Activated CD8-positive, alpha-beta memory T cell treated with anti-CD3 and anti-CD28 coated beads, Interleukin-2, amount 50 U/mL, for 4 hours (primary cell): ENCODE measurements at regions not wholly inside any gene's neighbourhood (a gene's known extent, or its start where the extent isn't known, plus 50 kb on each side); places are given as distances from the start of the nearest gene placed in this dataset.
A peak's percentile ranks its signal among the peaks of the same experiment; 100 is the strongest.
"Not testable (repeated sequence)": the region's sequence is repeated elsewhere in the genome, so short reads cannot be mapped to it uniquely, and the experiment has no call there.

Experiments
- DNase-seq: peaks from one replicate; pipeline ENCODE4 v3.0.0-alpha.2; 2020

- not testable (repeated sequence) for DNase-seq
These were observed 392.9 kb downstream of the GOLGA6L6 start for GRCh38 chr15:20148679-20149078.

GRCh38 chr15:20148008-20148407, 393.6 kb downstream of the GOLGA6L6 start:
- DNase-seq = not testable (repeated sequence)

GRCh38 chr15:20144333-20145036, 397.1 kb downstream of the GOLGA6L6 start:
- DNase-seq = not testable (repeated sequence)

GRCh38 chr15:20142906-20143305, 398.7 kb downstream of the GOLGA6L6 start:
- DNase-seq = not testable (repeated sequence)

DNA sequence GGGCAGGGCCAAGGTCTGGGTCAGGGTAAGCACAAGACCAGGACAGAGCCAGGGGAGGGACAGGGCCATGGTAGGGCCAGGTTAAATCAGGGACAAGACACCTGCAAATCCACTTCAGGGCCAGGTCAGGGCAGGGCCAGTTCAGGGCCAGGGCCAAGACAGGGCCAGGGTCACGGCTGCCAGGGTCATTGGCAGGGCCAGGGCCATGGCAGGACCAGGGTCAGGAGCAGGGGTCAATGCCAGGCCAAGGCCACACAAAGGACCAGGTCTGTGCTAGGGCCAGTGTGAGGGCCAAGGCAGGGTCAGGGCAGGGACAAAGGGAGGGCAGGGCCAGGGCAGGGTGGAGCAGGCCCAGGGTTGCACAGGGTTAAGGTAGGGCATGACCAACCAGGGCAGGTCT, 399.2 kb downstream of the GOLGA6L6 start:
- not testable (repeated sequence) for DNase-seq

DNA sequence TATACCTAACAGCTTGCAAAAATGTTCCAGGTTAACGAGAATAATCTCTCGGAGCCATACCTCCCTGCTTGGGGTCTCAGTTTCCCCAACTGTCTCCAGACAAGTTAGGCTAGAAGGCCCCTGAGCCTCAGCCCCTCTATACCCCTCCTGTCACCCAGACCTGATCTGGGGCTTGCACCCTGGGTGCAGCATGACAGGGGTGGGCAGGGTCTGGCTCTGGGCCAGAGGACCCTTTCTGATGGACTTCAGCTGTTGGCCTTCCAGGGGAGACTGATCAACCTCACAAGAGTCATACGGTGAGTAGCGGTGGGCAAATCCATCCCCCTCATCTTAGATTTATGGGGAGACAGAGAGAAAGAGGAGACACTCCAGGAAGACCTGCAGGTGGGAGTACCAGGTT, 416.9 kb downstream of the GOLGA6L6 start:
- DNase-seq = not testable (repeated sequence)

DNA sequence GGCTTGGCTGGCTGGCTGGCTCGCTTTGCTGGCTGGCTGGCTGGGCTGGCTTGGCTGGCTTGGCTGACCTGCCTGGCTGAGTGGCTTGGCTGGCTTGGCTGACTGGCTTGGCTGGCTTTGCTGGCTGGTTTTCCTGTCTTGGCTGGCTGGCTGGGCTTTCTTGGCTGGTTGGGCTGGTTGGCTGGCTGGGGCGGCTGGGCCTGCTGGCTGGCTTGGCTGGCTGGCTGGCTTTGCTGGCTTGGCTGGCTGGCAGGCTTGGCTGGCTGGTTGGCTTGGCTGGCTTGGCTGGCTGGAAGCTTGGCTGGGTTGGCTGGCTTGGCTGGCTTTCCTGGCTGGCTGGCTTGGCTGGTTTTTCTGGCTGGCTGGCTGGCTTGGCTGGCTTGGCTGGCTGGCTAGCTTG, 435.6 kb downstream of the GOLGA6L6 start:
- DNase-seq = peak; percentile 12

- peak; percentile 18 for DNase-seq
These were observed 436.3 kb downstream of the GOLGA6L6 start for GRCh38 chr15:20105011-20105990.

- DNase-seq = peak; percentile 26
These were observed 437.0 kb downstream of the GOLGA6L6 start for GRCh38 chr15:20104551-20104950.

GRCh38 chr15:20102862-20103261, 438.7 kb downstream of the GOLGA6L6 start:
- peak; percentile 20 for DNase-seq

GRCh38 chr15:20102209-20102608, 439.4 kb downstream of the GOLGA6L6 start:
- DNase-seq = peak; percentile 22

DNA sequence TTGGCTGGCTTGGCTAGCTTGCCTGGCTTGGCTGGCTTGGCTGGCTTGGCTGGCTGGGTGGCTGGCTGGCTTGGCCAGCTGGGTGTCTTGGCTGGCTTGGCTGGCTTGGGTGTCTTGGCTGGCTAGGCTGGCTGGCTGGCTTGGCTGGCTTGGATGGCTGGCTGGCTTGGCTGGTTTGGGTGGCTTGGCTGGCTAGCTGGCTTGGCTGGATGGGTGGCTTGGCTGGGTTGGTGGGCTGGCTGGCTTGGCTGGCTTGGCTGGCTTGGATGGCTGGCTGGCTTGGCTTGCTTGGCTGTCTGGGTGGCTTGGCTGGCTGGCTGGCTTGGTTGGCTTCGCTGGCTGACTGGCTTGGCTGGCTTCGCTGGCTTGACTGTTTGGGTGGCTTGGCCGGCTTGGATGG, 440.3 kb downstream of the GOLGA6L6 start:
- DNase-seq = not testable (repeated sequence)

GRCh38 chr15:20100604-20101270, 440.9 kb downstream of the GOLGA6L6 start:
- not testable (repeated sequence) for DNase-seq

DNA sequence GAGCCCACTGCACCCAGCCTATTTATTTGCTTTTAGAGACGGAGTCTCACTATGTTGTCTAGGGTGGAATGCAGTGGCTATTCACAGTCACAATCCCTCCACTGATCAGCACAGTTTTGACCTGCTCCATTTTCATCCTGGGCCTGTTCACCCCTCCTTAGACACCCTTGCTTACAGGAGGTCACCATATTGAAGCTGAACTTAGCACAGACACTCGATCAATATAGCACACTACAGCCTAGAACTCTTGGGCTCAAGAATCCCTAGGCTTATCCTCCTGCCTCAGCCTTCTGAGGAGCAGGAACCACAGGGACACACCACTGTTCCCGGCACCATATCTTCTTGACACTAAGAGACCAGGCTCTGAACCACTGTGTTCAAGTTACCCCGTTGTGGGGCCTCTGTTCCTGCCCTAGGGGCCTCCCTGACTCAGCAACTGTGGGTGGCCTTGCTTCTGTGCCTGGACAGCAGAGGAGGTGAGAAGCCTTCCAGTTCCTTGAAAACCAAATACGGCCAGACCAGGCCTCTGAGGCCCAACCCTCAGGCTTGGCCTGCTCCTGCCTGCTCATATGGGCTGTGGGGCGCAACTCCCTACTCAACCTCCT, 445.8 kb downstream of the GOLGA6L6 start:
- not testable (repeated sequence) for DNase-seq

DNA sequence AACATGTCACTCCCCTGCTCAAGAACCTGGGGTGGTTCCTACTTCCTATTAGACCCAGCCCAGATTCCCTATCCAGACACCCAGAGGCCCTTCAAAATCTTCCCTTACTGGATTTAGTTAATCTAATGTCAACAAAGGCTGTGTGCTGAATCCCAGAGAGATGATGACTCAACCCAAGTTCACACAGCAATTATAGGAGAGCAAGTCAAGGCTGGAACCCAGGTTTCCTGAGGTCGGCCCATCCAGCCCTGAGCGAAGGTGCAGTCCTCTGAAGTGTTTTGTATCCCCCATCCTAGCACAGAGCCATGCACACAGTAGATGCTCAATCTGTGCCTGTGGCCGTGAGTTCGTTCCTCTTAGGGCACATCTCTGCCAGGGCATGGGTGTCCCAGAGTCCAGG, 452.1 kb downstream of the GOLGA6L6 start:
- DNase-seq = not testable (repeated sequence)

GRCh38 chr15:20084026-20084425, 457.6 kb downstream of the GOLGA6L6 start:
- DNase-seq = not testable (repeated sequence)

DNA sequence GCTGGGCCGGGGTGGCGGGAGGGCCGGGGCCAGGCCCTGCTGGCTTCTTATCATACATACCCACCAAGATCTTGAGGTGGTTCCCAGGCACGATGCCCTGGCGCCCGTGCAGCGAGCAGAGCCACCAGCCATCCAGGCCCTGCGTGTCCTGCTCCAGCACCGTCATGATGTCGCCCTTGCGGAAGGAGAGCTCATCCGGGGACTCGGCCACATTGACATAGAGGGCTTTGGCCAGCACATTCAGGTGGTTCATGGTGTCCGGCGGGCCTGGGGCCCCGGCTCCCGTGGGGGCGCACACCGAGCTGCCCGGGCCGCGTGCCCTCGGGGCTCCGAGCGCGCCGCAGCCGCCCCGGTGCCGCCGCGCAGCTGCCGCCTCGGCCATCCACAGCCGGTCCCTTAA, 467.5 kb downstream of the GOLGA6L6 start:
- not testable (repeated sequence) for DNase-seq

GRCh38 chr15:20069043-20069442, 472.6 kb downstream of the GOLGA6L6 start:
- not testable (repeated sequence) for DNase-seq

DNA sequence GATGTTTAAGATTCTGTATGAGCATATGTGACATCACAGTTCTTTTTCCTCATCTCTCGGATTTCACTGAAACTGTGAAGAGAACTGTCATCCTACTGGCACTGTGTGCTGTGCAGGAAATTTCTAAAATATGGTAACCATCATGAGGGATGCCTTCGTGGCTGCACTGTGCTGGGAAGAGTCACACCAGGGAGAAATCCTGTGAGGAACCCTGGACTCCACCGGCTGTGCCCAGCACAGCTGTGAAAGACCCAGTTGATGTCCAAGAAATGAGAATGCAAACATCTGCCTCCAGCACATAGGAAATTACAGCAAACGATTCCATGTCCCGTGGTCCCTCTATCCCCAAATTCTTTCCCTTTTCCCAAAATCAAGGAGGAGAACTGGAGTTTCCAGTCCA, 475.4 kb downstream of the GOLGA6L6 start:
- DNase-seq = not testable (repeated sequence)

GRCh38 chr15:20065508-20065907, 476.1 kb downstream of the GOLGA6L6 start:
- not testable (repeated sequence) for DNase-seq

DNA sequence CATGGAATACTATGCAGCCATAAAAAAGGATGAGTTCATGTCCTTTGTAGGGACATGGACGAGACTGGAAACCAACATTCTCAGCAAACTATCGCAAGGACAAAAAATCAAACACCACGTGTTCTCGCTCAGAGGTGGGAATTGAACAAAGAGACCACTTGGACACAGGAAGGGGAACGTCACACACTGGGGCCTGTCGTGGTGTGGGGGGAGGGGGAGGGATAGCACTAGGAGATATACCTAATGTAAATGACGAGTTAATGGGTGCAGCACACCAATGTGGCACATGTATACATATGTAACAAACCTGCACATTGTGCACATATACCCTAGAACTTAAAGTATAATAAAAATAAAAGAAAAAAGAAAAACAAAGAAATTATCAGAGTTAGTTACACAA, 478.4 kb downstream of the GOLGA6L6 start:
- not testable (repeated sequence) for DNase-seq

DNA sequence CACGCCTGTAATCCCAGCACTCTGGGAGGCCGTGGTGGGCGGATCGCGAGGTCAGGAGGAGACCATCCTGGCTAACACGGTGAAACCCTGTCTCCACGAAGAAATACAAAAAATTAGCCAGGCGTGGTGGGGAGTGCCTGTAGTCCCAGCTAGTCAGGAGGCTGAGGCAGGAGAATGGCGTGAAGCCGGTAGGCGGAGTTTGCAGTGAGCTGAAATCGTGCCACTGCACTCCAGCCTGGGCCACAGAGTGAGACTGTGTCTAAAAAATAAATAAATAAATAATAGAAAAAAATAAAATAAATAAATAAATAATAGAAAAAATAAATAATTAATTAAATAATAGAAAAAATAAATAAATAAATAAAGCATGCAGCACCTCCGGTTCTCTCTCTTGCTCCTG, 480.8 kb downstream of the GOLGA6L6 start:
- not testable (repeated sequence) for DNase-seq

- DNase-seq = not testable (repeated sequence)
These were observed 484.7 kb downstream of the GOLGA6L6 start for GRCh38 chr15:20056871-20057270.
